Kidney (tissue), 13 donors: ENCODE measurements at regions not wholly inside any gene's neighbourhood (a gene's known extent, or its start where the extent isn't known, plus 50 kb on each side); places are given as distances from the start of the nearest gene placed in this dataset.
"Not testable (repeated sequence)": the region's sequence is repeated elsewhere in the genome, so short reads cannot be mapped to it uniquely, and the experiment has no call there.

Experiments used
- DNase-seq, 5 donors: peaks; one replicate each; pipeline ENCODE4 v3.0.0-alpha.2; 2013 to 2020
- FAIRE-seq: peaks from 2 replicates; lab custom pipeline; 2012; peaks lifted over from hg19 to GRCh38; lab: Jason Lieb, UNC
- H3K27ac ChIP-seq, 2 donors: one replicate each; pipeline ENCODE4 v1.7.0; 2013; ENCODE audit warnings: low read depth in 2 of 2, low read length in 2 of 2, inconsistent platforms in 1 of 2
- H3K27me3 ChIP-seq: one replicate; pipeline ENCODE4 v1.7.1; 2013; ENCODE audit warnings: low read length, inconsistent platforms; ENCODE audit not compliant: control insufficient read depth, insufficient read depth
- H3K36me3 ChIP-seq, 3 donors: one replicate each; pipeline versions ENCODE4 v1.7.0 to v1.7.1; 2013; ENCODE audit warnings: low read length in 3 of 3, control low read depth in 1 of 3, inconsistent platforms in 1 of 3; ENCODE audit not compliant: insufficient read depth in 3 of 3, control insufficient read depth in 2 of 3
- H3K4me1 ChIP-seq, 3 donors: one replicate each; pipeline versions ENCODE4 v1.7.0 to v1.7.1; 2013; ENCODE audit warnings: low read length in 3 of 3, inconsistent platforms in 1 of 3, low read depth in 1 of 3; ENCODE audit not compliant: control insufficient read depth in 2 of 3, insufficient read depth in 2 of 3
- H3K4me3 ChIP-seq, 3 donors: one replicate each; pipeline versions ENCODE4 v1.7.0 to v1.8.1; 2013; ENCODE audit warnings: low read length in 3 of 3, control low read depth in 1 of 3, inconsistent platforms in 1 of 3
- H3K9ac ChIP-seq, 3 donors: one replicate each; pipeline versions ENCODE4 v1.7.0 to v1.7.1; 2013; ENCODE audit warnings: low read length in 3 of 3, control low read depth in 1 of 3, inconsistent platforms in 1 of 3
- H3K9me3 ChIP-seq, 3 donors: one replicate each; pipeline versions ENCODE4 v1.7.0 to v1.7.1; 2013; ENCODE audit warnings: low read length in 3 of 3, control low read depth in 1 of 3, inconsistent platforms in 1 of 3; ENCODE audit not compliant: control insufficient read depth in 2 of 3, insufficient read depth in 1 of 3
- CTCF ChIP-seq: IDR thresholded peaks from 3 replicates; pipeline ENCODE4 v1.5.1; 2012; ENCODE audit warnings: mild to moderate bottlenecking, moderate library complexity, borderline replicate concordance; ENCODE audit not compliant: insufficient read depth; ENCODE audit errors: extremely low read depth
- intact Hi-C: fragments of 100-400 bp; cut with DNase I; formaldehyde crosslinking; loops from one replicate; pipeline ENCODE4 v1.11.1; 2022
- donor health status: control.
- donor health status: control.
- donor health status: control.
- donor health status: control.
- donor health status: control.
- donor health status: DM: yes; HTN: yes; CAD: no.
- donor health status: Normal renal cell carcinoma (clear cell type).

- not testable (repeated sequence) for H3K9me3 ChIP-seq
These were observed 116.5 kb upstream of the FOXD4L5 start for GRCh38 chr9:65401456-65402045.

GRCh38 chr9:65400886-65401285, 115.9 kb upstream of the FOXD4L5 start:
- no peaks in the 10 kb centered on the region for H3K27me3 ChIP-seq
- FAIRE-seq: no peak
- H3K4me3 ChIP-seq: no peak overlapping the region
- H3K4me1 ChIP-seq: no peaks in the 10 kb centered on the region
- no peak for TF ChIP-seq CTCF
- intact Hi-C loops: no loop called here
- no peaks in the 10 kb centered on the region for H3K36me3 ChIP-seq
- H3K9me3 ChIP-seq: no peaks in the 10 kb centered on the region
- no peak overlapping the region for H3K27ac ChIP-seq
- no peak overlapping the region for H3K9ac ChIP-seq
- no peak for DNase-seq

More at GRCh38 chr9:65401456-65402045, 116.5 kb upstream of the FOXD4L5 start:
- FAIRE-seq, H3K4me3 ChIP-seq, intact Hi-C loops, H3K27ac ChIP-seq, H3K27me3 ChIP-seq, H3K4me1 ChIP-seq, H3K36me3 ChIP-seq, H3K9ac ChIP-seq, DNase-seq: not testable (repeated sequence)

- H3K36me3 ChIP-seq, H3K9ac ChIP-seq, H3K4me1 ChIP-seq, H3K4me3 ChIP-seq, H3K9me3 ChIP-seq, FAIRE-seq, H3K27me3 ChIP-seq, H3K27ac ChIP-seq, intact Hi-C loops: not testable (repeated sequence)
- DNase-seq: peak in 1 of 5 donors; percentile 8
These were observed 113.0 kb upstream of the FOXD4L5 start for GRCh38 chr9:65397763-65398719.

GRCh38 chr9:65397226-65397625, 112.2 kb upstream of the FOXD4L5 start:
- H3K36me3 ChIP-seq, FAIRE-seq, H3K4me1 ChIP-seq, H3K27me3 ChIP-seq, intact Hi-C loops, H3K9ac ChIP-seq, H3K4me3 ChIP-seq, DNase-seq, H3K27ac ChIP-seq, H3K9me3 ChIP-seq: not testable (repeated sequence)

GRCh38 chr9:65396601-65397000, 111.6 kb upstream of the FOXD4L5 start:
- H3K4me1 ChIP-seq, H3K36me3 ChIP-seq, intact Hi-C loops, H3K27ac ChIP-seq, H3K4me3 ChIP-seq, H3K27me3 ChIP-seq, H3K9ac ChIP-seq, DNase-seq, FAIRE-seq, H3K9me3 ChIP-seq: not testable (repeated sequence)

GRCh38 chr9:65395789-65396188, 110.8 kb upstream of the FOXD4L5 start:
- H3K36me3 ChIP-seq, H3K9me3 ChIP-seq, intact Hi-C loops, H3K9ac ChIP-seq, DNase-seq, H3K4me3 ChIP-seq, H3K27ac ChIP-seq, H3K27me3 ChIP-seq, FAIRE-seq, H3K4me1 ChIP-seq: not testable (repeated sequence)

- H3K9ac ChIP-seq, H3K4me3 ChIP-seq, H3K27ac ChIP-seq, FAIRE-seq, intact Hi-C loops, DNase-seq, H3K9me3 ChIP-seq, H3K27me3 ChIP-seq, H3K36me3 ChIP-seq, H3K4me1 ChIP-seq: not testable (repeated sequence)
These were observed 110.1 kb upstream of the FOXD4L5 start for GRCh38 chr9:65395121-65395520.
